WTC11 (cell line): ENCODE measurements at regions not wholly inside any gene's neighbourhood (a gene's known extent, or its start where the extent isn't known, plus 50 kb on each side); places are given as distances from the start of the nearest gene placed in this dataset.

Source experiments
- CTCF ChIP-seq: fragments of 200-600 bp; IDR thresholded peaks from 2 replicates; pipeline ENCODE4 v1.8.0; 2022; ENCODE audit warnings: antibody characterized with exemption
- ESRRA ChIP-seq: sonication (generic); formaldehyde crosslinking; IDR thresholded peaks from 2 replicates; pipeline ENCODE4 v1.8.1; 2022; ENCODE audit warnings: mild to moderate bottlenecking, missing genetic modification reagents, borderline replicate concordance
- GABPB1 ChIP-seq: sonication (generic); formaldehyde crosslinking; IDR thresholded peaks from 2 replicates; pipeline ENCODE4 v1.8.1; 2023; ENCODE audit warnings: mild to moderate bottlenecking, missing genetic modification reagents
- HMGXB4 ChIP-seq: sonication (generic); formaldehyde crosslinking; IDR thresholded peaks from 2 replicates; pipeline ENCODE4 v1.8.1; 2023; ENCODE audit warnings: mild to moderate bottlenecking, moderate library complexity, missing genetic modification reagents
- IRF2 ChIP-seq: sonication (generic); formaldehyde crosslinking; IDR thresholded peaks from 2 replicates; pipeline ENCODE4 v1.8.0; 2022; ENCODE audit warnings: low read depth, missing genetic modification reagents, borderline replicate concordance
- NR2C2 ChIP-seq: sonication (generic); formaldehyde crosslinking; IDR thresholded peaks from 2 replicates; pipeline ENCODE4 v1.8.0; 2022; ENCODE audit warnings: mild to moderate bottlenecking, missing genetic modification reagents
- NR3C1 ChIP-seq: sonication (generic); formaldehyde crosslinking; conservative IDR thresholded peaks from 2 replicates; pipeline ENCODE4 v1.8.1; 2023; ENCODE audit warnings: low read depth, mild to moderate bottlenecking, missing genetic modification reagents
- ZBTB43 ChIP-seq: sonication (generic); formaldehyde crosslinking; IDR thresholded peaks from 2 replicates; pipeline ENCODE4 v1.8.1; 2023; ENCODE audit warnings: mild to moderate bottlenecking, missing genetic modification reagents

- TF ChIP-seq CTCF (no peak), IRF2 (no peak), NR2C2 (CRISPR knock-in tag) (no peak), HMGXB4 (no peak), NR3C1 (CRISPR knock-in tag) (no peak), ZBTB43 (CRISPR knock-in tag) (no peak), GABPB1 (CRISPR knock-in tag) (no peak), ESRRA (CRISPR knock-in tag) (no peak)
Observed at GRCh38 chr9:29183971-29184370, 1610.7 kb upstream of the C9orf72 start.
